ENCODE measurements at regions not wholly inside any gene's neighbourhood (a gene's known extent, or its start where the extent isn't known, plus 50 kb on each side); places are given as distances from the start of the nearest gene placed in this dataset.

- no peak for DNase-seq
Measured at GRCh38 chr10:64454962-64455361, 933.8 kb downstream of the REEP3 start.

- DNase-seq: no peak
Measured at GRCh38 chr10:64458306-64458705, 937.1 kb downstream of the REEP3 start.

DNA sequence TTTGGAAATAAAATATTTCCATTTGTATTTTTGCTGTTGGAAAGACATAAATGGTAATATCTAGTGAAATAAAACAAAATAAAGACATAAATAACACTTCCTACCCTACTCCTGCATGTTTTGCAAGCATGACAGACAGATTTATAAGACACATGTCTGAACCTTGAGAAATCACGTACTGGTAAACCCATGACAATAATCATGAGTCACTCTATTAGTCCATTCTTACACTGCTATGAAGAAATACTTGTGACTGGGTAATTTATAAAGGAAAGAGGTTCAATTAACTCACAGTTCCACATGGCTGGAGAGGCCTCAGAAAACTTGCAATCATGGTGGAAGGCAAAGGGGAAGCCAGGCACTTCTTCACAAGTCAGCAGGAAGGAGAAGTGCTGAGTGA lies 942.2 kb downstream of the REEP3 start:
- no peak for DNase-seq

DNA sequence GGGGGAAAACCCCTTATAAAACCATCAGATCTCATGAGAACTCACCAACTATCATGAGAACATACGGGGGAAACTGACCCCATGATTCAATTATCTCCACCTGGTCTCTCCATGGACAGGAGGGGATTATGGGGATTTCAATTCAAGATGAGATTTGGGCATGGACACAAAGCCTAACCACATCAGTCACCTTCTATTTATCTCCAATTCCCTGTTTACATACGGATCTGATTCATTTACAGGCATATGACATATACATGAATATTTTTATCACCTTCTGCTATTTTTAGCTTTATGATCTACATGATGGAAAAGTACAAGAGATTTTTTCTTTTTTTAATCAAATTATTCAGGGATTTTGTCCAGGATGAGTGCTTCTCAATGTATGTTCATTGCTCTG lies 944.5 kb downstream of the REEP3 start:
- DNase-seq: no peak

DNA sequence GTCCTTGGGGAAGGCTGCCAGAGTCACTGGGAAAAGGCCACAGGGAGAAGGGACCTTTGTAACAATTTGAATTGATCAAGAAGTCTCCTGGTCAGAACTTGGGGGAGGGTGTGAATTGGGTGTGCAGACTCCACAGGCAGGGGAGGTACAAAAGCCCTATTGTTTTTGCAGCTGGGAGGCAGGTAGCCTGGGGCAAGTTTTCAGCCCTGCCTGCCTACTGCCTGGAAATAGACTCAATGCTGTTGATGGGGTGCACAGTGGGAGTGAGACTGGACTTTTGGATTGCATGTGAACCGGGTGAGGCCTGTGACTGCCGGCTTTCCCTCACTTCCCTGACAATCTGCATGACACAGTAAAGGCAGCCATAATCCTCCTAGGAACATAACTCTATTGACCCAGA lies 947.0 kb downstream of the REEP3 start:
- DNase-seq: no peak

DNA sequence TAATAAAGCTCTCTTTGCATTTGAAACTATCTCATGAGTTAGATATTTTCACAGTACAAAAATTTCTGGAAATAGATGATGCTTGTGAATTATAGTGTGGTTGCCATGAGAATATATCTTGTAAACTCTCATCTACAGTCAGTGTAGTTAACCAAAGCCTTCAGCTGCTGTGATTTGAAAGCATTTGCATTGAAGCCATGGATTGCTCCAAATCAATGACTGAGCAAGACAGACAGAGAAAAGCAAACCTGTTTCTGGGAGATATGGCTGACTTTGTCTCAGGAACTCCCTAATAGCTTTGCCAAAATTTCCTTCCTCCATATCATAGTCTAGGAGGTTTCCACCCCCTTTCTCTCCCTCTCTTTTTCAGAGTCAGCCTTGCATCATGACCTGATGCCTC lies 955.3 kb downstream of the REEP3 start:
- DNase-seq: no peak

- DNase-seq: no peak
Measured at GRCh38 chr10:64477791-64478190, 956.6 kb downstream of the REEP3 start.

DNA sequence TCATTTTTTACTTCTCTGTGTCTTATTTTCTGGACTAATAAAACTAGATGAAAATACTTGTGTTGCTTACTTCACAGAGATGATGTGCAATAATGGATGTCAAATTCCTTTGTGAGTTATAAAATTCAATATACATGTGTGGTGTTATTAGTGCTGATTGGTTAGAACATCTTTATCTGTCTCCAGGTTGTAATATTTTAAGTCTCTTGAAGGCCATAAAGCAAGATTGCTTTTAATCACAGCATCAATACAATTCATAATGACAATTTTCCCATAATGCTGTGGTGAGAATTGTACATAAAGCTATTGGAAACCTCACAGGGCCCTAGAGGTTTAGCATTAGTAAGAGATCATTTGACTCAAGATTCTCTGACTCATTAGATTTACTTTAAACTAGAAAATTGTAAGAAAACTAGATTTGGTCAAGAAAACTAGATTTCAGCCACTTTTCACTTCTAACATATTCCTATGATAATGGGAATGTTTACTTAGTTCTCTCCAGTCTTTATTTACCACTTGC lies 963.7 kb downstream of the REEP3 start:
- DNase-seq: no peak

- DNase-seq: no peak
Measured at GRCh38 chr10:64486149-64486548, 964.9 kb downstream of the REEP3 start.

DNA sequence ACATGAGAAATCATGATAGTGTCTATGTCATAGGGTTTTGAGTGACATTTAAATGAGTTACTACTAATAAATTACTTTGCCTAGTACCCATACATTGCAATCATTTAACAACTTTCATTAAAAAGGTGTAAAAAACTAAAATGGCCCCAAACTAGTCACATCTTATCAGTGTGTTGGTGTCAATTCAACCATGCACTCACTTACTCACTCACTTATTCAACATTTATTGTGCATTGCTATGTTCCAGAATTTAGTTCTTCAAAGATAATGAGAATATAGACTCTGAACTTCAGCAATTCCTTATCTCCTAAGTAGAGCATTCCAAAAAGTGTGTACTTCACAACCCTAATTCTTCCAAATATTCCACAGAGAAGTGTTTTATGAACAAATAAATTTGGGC lies 965.7 kb downstream of the REEP3 start:
- DNase-seq: no peak

- no peak for DNase-seq
Measured at GRCh38 chr10:64494901-64495300, 973.7 kb downstream of the REEP3 start.

DNA sequence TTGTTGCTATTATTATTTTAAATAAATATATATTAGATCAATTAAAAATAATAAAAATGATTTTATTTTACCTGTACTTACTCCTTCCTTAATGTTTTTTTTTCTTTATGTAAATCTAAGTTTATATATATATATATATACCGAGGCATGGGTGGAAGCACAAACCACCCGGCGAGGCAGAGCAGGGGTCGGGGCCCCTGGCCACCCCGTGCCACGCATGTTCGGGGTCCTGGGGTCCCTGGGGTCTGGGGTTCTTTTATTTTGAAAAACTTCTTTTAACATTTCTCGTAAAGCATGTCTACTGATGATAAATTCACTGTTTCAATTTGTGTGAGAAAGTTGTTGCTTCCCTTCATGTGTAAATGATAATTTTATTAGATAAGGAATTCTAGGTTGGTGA lies 976.1 kb downstream of the REEP3 start:
- no peak for DNase-seq

DNA sequence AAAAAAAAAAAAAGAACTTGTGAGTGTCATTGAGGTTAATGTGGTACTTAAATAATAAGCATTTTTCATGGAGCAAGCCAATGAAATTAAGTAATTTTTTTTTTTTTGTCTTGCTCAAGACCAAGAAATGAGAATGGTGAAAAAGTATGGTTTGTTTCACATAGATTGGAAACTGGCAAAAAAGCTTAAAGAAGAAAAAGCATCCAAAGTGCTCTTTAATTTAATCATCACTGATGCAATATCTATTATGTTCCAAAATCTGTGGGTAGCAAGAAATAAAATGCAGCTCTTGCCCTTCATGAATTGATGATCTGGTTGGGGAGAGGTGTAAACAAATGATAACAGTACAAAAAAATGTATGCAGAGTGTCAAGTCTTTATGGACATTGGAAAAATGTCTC lies 980.6 kb downstream of the REEP3 start:
- DNase-seq: no peak

GRCh38 chr10:64502936-64503335 lies 981.7 kb downstream of the REEP3 start:
- no peak for DNase-seq

- DNase-seq: no peak
Measured at GRCh38 chr10:64503429-64503828, 982.2 kb downstream of the REEP3 start.

DNA sequence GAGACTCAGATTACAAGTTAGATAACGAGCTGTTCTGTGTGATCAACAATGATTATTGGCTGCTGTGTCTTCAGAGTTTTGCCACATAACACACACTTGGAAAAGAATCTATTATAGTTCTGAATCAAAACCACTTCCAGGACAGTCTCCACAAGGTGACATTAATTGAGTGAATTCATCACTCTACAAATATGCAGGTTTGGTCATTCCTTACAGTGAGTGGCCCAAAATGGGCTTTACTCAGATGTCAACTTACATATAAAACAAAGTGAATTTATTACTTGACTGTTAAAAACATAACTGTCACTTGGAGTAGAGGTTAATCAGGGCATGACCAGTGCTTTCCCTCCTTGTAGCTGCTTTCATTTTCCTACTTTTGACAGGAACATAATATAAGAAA lies 984.3 kb downstream of the REEP3 start:
- DNase-seq: no peak

DNA sequence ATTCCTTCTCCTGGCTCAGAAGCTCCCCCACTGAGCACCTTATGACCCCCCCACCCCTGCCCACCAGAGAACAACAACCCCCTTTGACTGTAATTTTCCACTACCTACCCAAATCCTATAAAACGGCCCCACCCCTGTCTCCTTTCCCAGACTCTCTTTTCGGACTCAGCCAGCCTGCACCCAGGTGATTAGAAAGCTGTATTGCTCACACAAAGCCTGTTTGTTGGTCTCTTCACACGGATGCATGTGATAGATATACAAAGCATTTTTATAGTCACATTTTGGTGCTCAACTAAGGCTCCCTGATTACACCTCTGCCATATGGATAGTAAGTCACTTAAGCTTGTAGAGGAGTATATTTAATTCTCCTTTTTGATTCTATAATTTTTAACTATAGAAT lies 985.8 kb downstream of the REEP3 start:
- DNase-seq: no peak

DNA sequence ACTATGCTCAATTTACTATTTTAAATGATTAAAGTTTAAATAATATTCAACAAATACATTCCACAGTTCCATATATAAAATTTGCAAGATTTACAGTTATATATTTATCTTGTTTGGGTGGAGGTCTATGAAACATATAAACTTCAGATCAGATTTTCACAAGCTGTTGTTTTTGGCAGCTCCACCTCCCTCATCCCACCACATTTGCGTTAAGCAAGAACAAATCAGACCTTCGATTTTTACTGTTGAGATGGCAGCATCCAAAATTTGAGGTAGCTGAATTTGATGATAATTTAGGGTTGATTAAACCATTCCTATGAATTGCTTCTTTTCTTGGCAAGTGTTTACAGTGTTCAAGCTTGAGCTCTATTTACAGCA lies 986.4 kb downstream of the REEP3 start:
- no peak for DNase-seq

GRCh38 chr10:64508029-64508661 lies 986.9 kb downstream of the REEP3 start:
- DNase-seq: no peak

- DNase-seq: no peak
Measured at GRCh38 chr10:64515970-64516699, 994.9 kb downstream of the REEP3 start.

GRCh38 chr10:64518456-64518855 lies 997.3 kb downstream of the REEP3 start:
- DNase-seq: no peak

- no peak for DNase-seq
Measured at GRCh38 chr10:64519427-64519826, 998.2 kb downstream of the REEP3 start.

DNA sequence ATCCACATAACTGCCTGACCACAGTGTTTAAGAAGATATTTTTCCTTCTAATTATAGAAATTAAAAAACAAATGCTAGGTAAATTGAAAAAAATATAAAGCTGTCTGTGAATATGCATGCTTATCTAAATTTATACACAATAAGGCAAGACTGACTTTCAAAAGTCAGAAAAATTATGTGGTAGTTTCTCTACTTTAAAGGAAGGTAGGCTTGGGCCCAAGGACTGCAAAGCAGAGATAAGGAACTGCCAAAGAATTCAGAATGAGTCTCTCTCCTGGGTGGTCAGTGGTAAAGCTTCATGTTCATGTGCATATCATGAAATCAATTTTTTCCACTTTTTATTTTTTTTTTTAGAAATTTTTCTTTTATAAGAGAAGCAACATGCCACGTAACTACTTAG lies 998.6 kb downstream of the REEP3 start:
- DNase-seq: no peak

- DNase-seq: no peak
Measured at GRCh38 chr10:64523065-64523759, 1002.0 kb downstream of the REEP3 start.

Data from suppressor macrophage treated with lipopolysaccharide for 4 hours (primary cell).